ENCODE measurements at regions not wholly inside any gene's neighbourhood (a gene's known extent, or its start where the extent isn't known, plus 50 kb on each side); places are given as distances from the start of the nearest gene placed in this dataset.
"Not testable (repeated sequence)": the region's sequence is repeated elsewhere in the genome, so short reads cannot be mapped to it uniquely, and the experiment has no call there.

DNA sequence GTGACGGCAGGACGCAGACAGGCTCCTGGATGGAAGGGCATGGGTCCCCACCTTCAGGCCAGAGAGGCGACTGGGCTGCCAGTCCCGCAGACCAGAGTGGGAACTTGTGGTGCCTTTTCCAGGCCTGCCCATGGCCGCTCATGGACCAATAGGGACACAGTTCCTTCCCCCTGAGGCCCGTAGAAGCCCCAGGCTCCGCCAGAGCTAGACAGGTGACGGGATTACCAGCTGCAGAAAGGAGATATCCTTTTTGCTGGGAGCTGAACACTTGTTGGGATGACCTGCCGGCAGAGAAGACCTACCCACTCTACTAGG, 73.6 kb upstream of the RASSF8 start:
- DNase-seq (ENCODE audit: low spot score): no peak
- H3K27ac ChIP-seq: no peak overlapping the region
- no peak overlapping the region for H3K4me3 ChIP-seq
- H3K27me3 ChIP-seq: no peaks in the 10 kb centered on the region
- H3K36me3 ChIP-seq: no peaks in the 10 kb centered on the region
- H3K4me1 ChIP-seq: no peaks in the 10 kb centered on the region
- TF ChIP-seq CTCF (IDR thresholded peaks at IDR 0.05): no peak
- peaks cover 0 to 5% of the 10 kb centered on the region in 2 donors for H3K9me3 ChIP-seq

GRCh38 chr12:25886396-25886795, 72.1 kb upstream of the RASSF8 start:
- no peak for TF ChIP-seq CTCF (IDR thresholded peaks at IDR 0.05)
- H3K4me3 ChIP-seq: no peak overlapping the region
- H3K9me3 ChIP-seq: peaks cover 0 to 5% of the 10 kb centered on the region in 2 donors
- H3K36me3 ChIP-seq: no peaks in the 10 kb centered on the region
- DNase-seq (ENCODE audit: low spot score): no peak
- H3K4me1 ChIP-seq: no peaks in the 10 kb centered on the region
- H3K27me3 ChIP-seq: no peaks in the 10 kb centered on the region
- H3K27ac ChIP-seq: no peak overlapping the region

DNA sequence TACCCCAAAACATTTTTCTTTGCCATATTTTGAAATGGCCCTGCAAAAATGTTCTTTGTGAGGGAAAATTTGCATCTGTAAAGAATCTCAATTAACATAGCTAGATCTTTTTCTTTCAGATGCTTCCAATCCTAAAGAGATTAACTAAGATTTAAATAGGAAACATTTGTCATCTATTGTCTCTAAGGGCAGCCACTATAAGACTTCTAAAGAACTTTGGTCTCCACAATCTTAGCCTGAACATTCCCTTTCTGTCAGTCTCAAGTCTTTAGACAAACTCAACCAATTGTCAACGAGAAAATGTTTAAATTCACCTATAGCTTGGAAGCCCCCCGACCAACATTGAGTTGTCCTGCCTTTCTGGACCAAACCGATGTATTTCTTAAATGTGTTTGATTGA, 71.1 kb upstream of the RASSF8 start:
- no peak for DNase-seq (ENCODE audit: low spot score)
- no peak overlapping the region for H3K4me3 ChIP-seq
- H3K27ac ChIP-seq: no peak overlapping the region
- H3K4me1 ChIP-seq: no peaks in the 10 kb centered on the region
- H3K9me3 ChIP-seq: peaks cover 0 to under 1% of the 10 kb centered on the region in 2 donors
- H3K27me3 ChIP-seq: no peaks in the 10 kb centered on the region
- no peak for TF ChIP-seq CTCF (IDR thresholded peaks at IDR 0.05)
- H3K36me3 ChIP-seq: no peaks in the 10 kb centered on the region

GRCh38 chr12:25889185-25889584, 69.3 kb upstream of the RASSF8 start:
- H3K9me3 ChIP-seq: peaks cover 0 to 4% of the 10 kb centered on the region in 2 donors
- no peaks in the 10 kb centered on the region for H3K27me3 ChIP-seq
- no peak overlapping the region for H3K4me3 ChIP-seq
- H3K36me3 ChIP-seq: no peaks in the 10 kb centered on the region
- H3K4me1 ChIP-seq: no peaks in the 10 kb centered on the region
- DNase-seq (ENCODE audit: low spot score): no peak
- no peak for TF ChIP-seq CTCF (IDR thresholded peaks at IDR 0.05)
- H3K27ac ChIP-seq: no peak overlapping the region

- DNase-seq (ENCODE audit: low spot score): not testable (repeated sequence)
These were observed 67.4 kb upstream of the RASSF8 start for GRCh38 chr12:25891095-25891494.

GRCh38 chr12:25894759-25895158, 63.7 kb upstream of the RASSF8 start:
- peaks cover 0 to 17% of the 10 kb centered on the region in 2 donors for H3K9me3 ChIP-seq
- H3K27me3 ChIP-seq: no peaks in the 10 kb centered on the region
- no peaks in the 10 kb centered on the region for H3K4me1 ChIP-seq
- no peaks in the 10 kb centered on the region for H3K36me3 ChIP-seq
- TF ChIP-seq CTCF (IDR thresholded peaks at IDR 0.05): no peak
- no peak overlapping the region for H3K27ac ChIP-seq
- DNase-seq (ENCODE audit: low spot score): no peak
- H3K4me3 ChIP-seq: no peak overlapping the region

More at GRCh38 chr12:25891095-25891494, 67.4 kb upstream of the RASSF8 start:
- H3K4me1 ChIP-seq, H3K36me3 ChIP-seq, H3K9me3 ChIP-seq, H3K27ac ChIP-seq, H3K27me3 ChIP-seq, H3K4me3 ChIP-seq: not testable (repeated sequence)
